Upper lobe of left lung (tissue), 6 donors: ENCODE measurements at regions not wholly inside any gene's neighbourhood (a gene's known extent, or its start where the extent isn't known, plus 50 kb on each side); places are given as distances from the start of the nearest gene placed in this dataset.
"Not testable (repeated sequence)": the region's sequence is repeated elsewhere in the genome, so short reads cannot be mapped to it uniquely, and the experiment has no call there.

ENCODE experiments used
- ATAC-seq, 2 donors: fragments of 200-7000 bp; cut with Tn5 transposase; one replicate each; pipeline ENCODE4 v1.9.1; 2022; ENCODE audit warnings: mild to moderate bottlenecking in 2 of 2, moderate library complexity in 2 of 2; ENCODE audit not compliant: low FRiP score in 2 of 2
- DNase-seq, 2 donors: peaks; one replicate each; pipeline ENCODE4 v3.0.0-alpha.2; 2019 to 2020
- H3K27ac ChIP-seq, 4 donors: fragments of 200-600 bp; sonication (generic); one replicate each; pipeline ENCODE4 v1.5.1; 2016 to 2019
- H3K27me3 ChIP-seq, 4 donors: fragments of 200-600 bp; sonication (generic); one replicate each; pipeline ENCODE4 v1.5.1; 2017 to 2019
- H3K36me3 ChIP-seq, 4 donors: fragments of 200-600 bp; sonication (generic); one replicate each; pipeline ENCODE4 v1.5.1; 2016 to 2019
- H3K4me1 ChIP-seq, 4 donors: fragments of 200-600 bp; sonication (generic); one replicate each; pipeline ENCODE4 v1.5.1; 2018 to 2019
- H3K4me3 ChIP-seq, 4 donors: fragments of 200-600 bp; sonication (generic); one replicate each; pipeline ENCODE4 v1.5.1; 2017 to 2019; ENCODE audit warnings: mild to moderate bottlenecking in 2 of 4, moderate library complexity in 1 of 4
- H3K9me3 ChIP-seq, 4 donors: fragments of 200-600 bp; sonication (generic); one replicate each; pipeline ENCODE4 v1.5.1; 2018 to 2019
- CTCF ChIP-seq, 6 experiments: fragments of 450-650 bp in 4 of 6; fragments of 200-600 bp in 2 of 6; sonication (generic) in 2 of 6; IDR thresholded peaks; one replicate each; pipeline ENCODE4 v1.5.1; 2016 to 2019; ENCODE audit warnings: antibody characterized with exemption in 6 of 6
- EP300 ChIP-seq, 4 donors: sonication (generic); formaldehyde crosslinking; IDR thresholded peaks; one replicate each; pipeline ENCODE4 v1.5.1; 2017; ENCODE audit warnings: antibody characterized with exemption in 4 of 4, control low read depth in 2 of 4
- POLR2A ChIP-seq, 4 donors: fragments of 450-650 bp; IDR thresholded peaks; one replicate each; pipeline ENCODE4 v1.5.1; 2016 to 2017; ENCODE audit warnings: antibody characterized with exemption in 4 of 4, mild to moderate bottlenecking in 2 of 4
- POLR2AphosphoS5 ChIP-seq, 2 donors: sonication (generic); formaldehyde crosslinking; IDR thresholded peaks; one replicate each; pipeline ENCODE4 v1.5.1; 2017; ENCODE audit warnings: antibody characterized with exemption in 2 of 2
- WGBS, 2 donors: methylation state at CpG; one replicate each; pipeline ENCODE4 v1.1.5; 2017 to 2018; 5-methylcytosine and 5-hydroxymethylcytosine counted together
- donor health status: DM: no; HTN: no; CAD: no; lungs with moderate emphysema.
- donor health status: DM: no; HTN: yes; CAD: no; lungs with severe emphysema.

DNA sequence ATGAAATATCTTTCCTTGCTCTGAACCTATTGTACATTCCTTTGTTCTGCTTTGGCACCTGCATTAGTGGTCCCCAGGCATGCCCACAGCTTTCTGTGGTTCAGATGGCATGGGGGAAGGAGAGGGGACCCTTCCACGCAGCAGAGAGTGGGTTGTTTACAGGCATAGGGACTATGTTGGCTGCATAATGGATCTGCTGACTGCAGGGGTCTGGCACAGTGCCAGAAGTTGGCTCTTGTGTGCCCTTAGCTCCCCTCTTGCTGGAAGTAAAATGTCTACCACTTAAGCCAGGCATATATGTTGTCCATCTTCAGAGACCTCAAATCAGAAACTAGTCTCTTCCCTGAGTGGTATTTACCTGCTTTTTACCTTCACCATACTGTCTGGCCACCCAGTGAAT is 651.9 kb upstream of the PCDH7 start:
- Histone ChIP-seq H3K4me1 (no peaks in the 10 kb centered on the region), H3K9me3 (no peaks in the 10 kb centered on the region), H3K27ac (no peak overlapping the region), H3K27me3 (no peaks in the 10 kb centered on the region), H3K36me3 (no peaks in the 10 kb centered on the region), H3K4me3 (no peak overlapping the region)
- WGBS, 2 donors: 17% methylated on average over 1 of the region's 1 CpG; no CpG with 5 or more reads in 1 of the 2 donors
- no peak for ATAC-seq
- DNase-seq: no peak
- TF ChIP-seq EP300 (IDR thresholded peaks at IDR 0.05) (no peak), CTCF (IDR thresholded peaks at IDR 0.05) (no peak), POLR2A (IDR thresholded peaks at IDR 0.05) (no peak), POLR2AphosphoS5 (IDR thresholded peaks at IDR 0.05) (no peak)

DNA sequence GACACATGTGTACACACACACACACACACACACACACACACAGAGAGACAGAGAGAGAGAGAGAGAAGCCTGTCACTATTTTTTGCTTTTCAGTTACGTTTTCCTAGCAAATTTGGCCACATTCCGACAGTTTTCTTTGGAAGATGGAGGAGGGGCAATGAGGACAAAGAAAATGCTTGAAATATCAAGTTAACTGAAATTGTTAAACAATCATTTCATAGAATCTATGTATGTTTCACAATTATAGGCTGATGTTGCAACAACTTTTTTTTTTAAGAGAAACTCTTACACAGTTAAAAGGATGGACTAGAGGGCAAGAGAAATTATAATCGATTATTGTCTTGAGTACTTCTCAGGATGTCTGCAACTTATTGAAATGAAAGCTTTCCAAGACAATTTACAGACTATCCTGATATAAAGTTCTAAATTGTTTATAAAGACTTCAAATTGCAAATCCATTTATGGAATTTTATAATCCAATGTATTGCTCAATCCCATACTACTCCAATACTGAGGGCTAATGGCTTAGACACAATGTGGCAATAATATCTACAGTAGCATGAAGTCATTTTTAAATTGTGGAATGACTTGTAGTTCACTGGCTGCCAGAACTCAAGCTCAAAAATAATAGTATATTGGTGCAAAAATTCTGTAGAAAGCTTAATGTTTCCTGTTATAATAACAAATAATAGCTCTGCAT is 647.0 kb upstream of the PCDH7 start:
- no peak for DNase-seq
- Histone ChIP-seq H3K9me3 (no peaks in the 10 kb centered on the region), H3K27me3 (no peaks in the 10 kb centered on the region), H3K36me3 (no peaks in the 10 kb centered on the region), H3K4me3 (no peak overlapping the region), H3K27ac (no peak overlapping the region), H3K4me1 (no peaks in the 10 kb centered on the region)
- TF ChIP-seq EP300 (IDR thresholded peaks at IDR 0.05): no peak
- no peak for TF ChIP-seq CTCF (IDR thresholded peaks at IDR 0.05)
- no peak for TF ChIP-seq POLR2AphosphoS5 (IDR thresholded peaks at IDR 0.05)
- no peak for TF ChIP-seq POLR2A (IDR thresholded peaks at IDR 0.05)
- ATAC-seq: no peak
- 56 to 66% methylated on average over 3 of the region's 3 CpGs for WGBS, 2 donors

DNA sequence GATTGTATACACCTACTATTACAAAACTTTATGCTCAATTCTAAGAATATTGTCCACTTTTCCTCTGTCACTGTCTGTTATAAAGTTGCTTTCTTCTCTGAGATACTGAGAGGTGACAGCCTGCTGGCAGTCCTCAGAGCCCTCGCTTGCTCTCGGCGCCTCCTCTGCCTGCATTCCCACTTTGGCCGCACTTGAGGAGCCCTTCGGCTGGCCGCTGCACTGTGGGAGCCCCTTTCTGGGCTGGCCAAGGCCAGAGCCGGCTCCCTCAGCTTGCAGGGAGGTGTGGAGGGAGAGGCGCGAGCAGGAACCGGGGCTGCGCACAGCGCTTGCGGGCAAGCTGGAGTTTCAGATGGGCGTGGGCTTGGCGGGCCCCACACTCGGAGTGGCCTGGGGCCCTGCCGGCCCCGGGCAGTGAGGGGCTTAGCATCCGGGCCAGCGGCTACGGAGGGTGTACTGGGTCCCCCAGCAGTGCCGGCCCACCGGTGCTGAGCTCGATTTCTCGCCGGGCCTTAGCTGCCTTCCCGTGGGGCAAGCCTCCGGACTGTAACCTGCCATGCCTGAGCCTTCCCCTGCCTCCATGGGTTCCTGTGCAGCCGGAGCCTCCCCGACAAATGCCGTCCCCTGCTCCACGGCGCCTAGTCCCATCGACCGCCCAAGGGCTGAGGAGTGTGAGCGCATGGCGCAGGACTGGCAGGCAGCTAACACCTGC is 627.6 kb upstream of the PCDH7 start:
- H3K27me3 ChIP-seq: not testable (repeated sequence)

GRCh38 chr4:30094887-30095286 is 625.3 kb upstream of the PCDH7 start:
- Histone ChIP-seq H3K27ac (no peak overlapping the region), H3K4me3 (no peak overlapping the region), H3K4me1 (no peaks in the 10 kb centered on the region), H3K36me3 (no peaks in the 10 kb centered on the region), H3K9me3 (peaks cover 0 to 4% (median 0%) of the 10 kb centered on the region in 4 donors), H3K27me3 (no peaks in the 10 kb centered on the region)
- ATAC-seq (no peak), DNase-seq (no peak)
- 79 to 83% methylated on average over 1 of the region's 1 CpG for WGBS, 2 donors
- TF ChIP-seq EP300 (IDR thresholded peaks at IDR 0.05): no peak
- no peak for TF ChIP-seq CTCF (IDR thresholded peaks at IDR 0.05)
- no peak for TF ChIP-seq POLR2A (IDR thresholded peaks at IDR 0.05)
- no peak for TF ChIP-seq POLR2AphosphoS5 (IDR thresholded peaks at IDR 0.05)

More for the DNA sequence above, 627.6 kb upstream of the PCDH7 start:
- not testable (repeated sequence) for ATAC-seq, H3K4me3 ChIP-seq, H3K27ac ChIP-seq, H3K9me3 ChIP-seq, H3K36me3 ChIP-seq, H3K4me1 ChIP-seq
- DNase-seq: peak in 1 of 2 donors; percentile 66
- WGBS, 2 donors: 92 to 98% methylated on average over 19 to 35 of the region's 37 CpGs

DNA sequence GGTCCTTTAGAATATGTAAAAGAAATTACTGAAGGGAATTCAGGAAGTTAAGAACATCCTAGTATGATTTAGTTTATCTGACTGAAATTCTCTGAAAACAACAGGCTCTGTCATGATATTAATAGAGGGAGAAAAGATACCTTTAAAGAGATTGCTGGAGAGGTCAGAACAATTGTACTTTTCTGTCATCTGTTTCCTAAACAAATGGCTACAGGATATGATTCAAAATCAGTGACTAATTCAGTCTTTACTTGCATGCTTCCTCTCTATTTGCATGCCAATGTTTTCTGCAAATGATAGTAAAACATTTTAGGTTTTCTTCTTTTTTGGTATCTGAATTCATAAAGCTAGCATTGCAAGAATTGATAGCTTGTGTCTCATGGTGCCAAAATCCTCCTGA is 616.7 kb upstream of the PCDH7 start:
- DNase-seq (no peak), ATAC-seq (no peak)
- Histone ChIP-seq H3K36me3 (no peaks in the 10 kb centered on the region), H3K9me3 (no peaks in the 10 kb centered on the region), H3K4me1 (no peaks in the 10 kb centered on the region), H3K27ac (no peak overlapping the region), H3K4me3 (no peak overlapping the region), H3K27me3 (no peaks in the 10 kb centered on the region)
- TF ChIP-seq CTCF (IDR thresholded peaks at IDR 0.05) (no peak), POLR2A (IDR thresholded peaks at IDR 0.05) (no peak), POLR2AphosphoS5 (IDR thresholded peaks at IDR 0.05) (no peak), EP300 (IDR thresholded peaks at IDR 0.05) (no peak)
